Aorta (tissue), 5 donors: ENCODE measurements at regions not wholly inside any gene's neighbourhood (a gene's known extent, or its start where the extent isn't known, plus 50 kb on each side); places are given as distances from the start of the nearest gene placed in this dataset.

Experiments
- ATAC-seq: fragments of 200-7000 bp; cut with Tn5 transposase; one replicate; pipeline ENCODE4 v1.9.1; 2022; ENCODE audit warnings: moderate library complexity; ENCODE audit not compliant: low FRiP score
- DNase-seq, 2 donors: peaks; one replicate each; pipeline ENCODE4 v3.0.0-alpha.2; 2020
- H3K27ac ChIP-seq, 2 donors: one replicate each; pipeline ENCODE4 v1.5.1; 2013; ENCODE audit warnings: low read length in 2 of 2, mild to moderate bottlenecking in 2 of 2, moderate library complexity in 2 of 2, control low read depth in 1 of 2, inconsistent platforms in 1 of 2, low read depth in 1 of 2
- H3K27me3 ChIP-seq, 2 donors: one replicate each; pipeline ENCODE4 v1.6.1; 2013; ENCODE audit warnings: control low read depth in 1 of 2, low read length in 1 of 2, mild to moderate bottlenecking in 1 of 2, moderate library complexity in 1 of 2; ENCODE audit not compliant: insufficient read depth in 2 of 2, control insufficient read depth in 1 of 2
- H3K36me3 ChIP-seq, 2 donors: one replicate each; pipeline ENCODE4 v1.6.1; 2013; ENCODE audit warnings: control low read depth in 1 of 2, low read length in 1 of 2, mild to moderate bottlenecking in 1 of 2; ENCODE audit not compliant: insufficient read depth in 2 of 2, control insufficient read depth in 1 of 2
- H3K4me1 ChIP-seq, 2 donors: one replicate each; pipeline ENCODE4 v1.6.1; 2013; ENCODE audit warnings: low read length in 2 of 2, control low read depth in 1 of 2, mild to moderate bottlenecking in 1 of 2, moderate library complexity in 1 of 2; ENCODE audit not compliant: insufficient read depth in 2 of 2, control insufficient read depth in 1 of 2
- H3K4me3 ChIP-seq, 2 donors: one replicate each; pipeline ENCODE4 v1.5.1; 2013; ENCODE audit warnings: low read length in 2 of 2, control low read depth in 1 of 2, mild to moderate bottlenecking in 1 of 2
- H3K9me3 ChIP-seq: one replicate; pipeline ENCODE4 v1.6.1; 2013; ENCODE audit warnings: mild to moderate bottlenecking, low read length; ENCODE audit not compliant: control insufficient read depth
- WGBS, 2 donors: extraction: QIAGEN DNeasy Blood & Tissue Kit; methylation state at CpG; one replicate each; pipeline ENCODE4 v1.1.7; 2013; 5-methylcytosine and 5-hydroxymethylcytosine counted together
- intact Hi-C, 2 donors: fragments of 100-400 bp; cut with DNase I; formaldehyde crosslinking; loops; one replicate each; pipeline versions ENCODE4 v1.14.2 to v1.15.0; 2022
- donor health status: healthy with polysubstance abuse.
- donor health status: Bipolar disorder and iron deficiency.
- donor health status: DM: no; HTN: no; CAD: no.
- donor health status: DM: no; HTN: no; CAD: no.
- donor health status: DM: yes; HTN: yes; CAD: no.

GRCh38 chr10:128747582-128748346 lies 621.5 kb upstream of the MKI67 start:
- no peak for ATAC-seq
- no peaks in the 10 kb centered on the region for H3K4me1 ChIP-seq
- 88 to 89% methylated on average over 22 of the region's 22 CpGs for WGBS, 2 donors
- DNase-seq: no peak
- intact Hi-C loops: no loop called here
- no peaks in the 10 kb centered on the region for H3K36me3 ChIP-seq
- no peaks in the 10 kb centered on the region for H3K27me3 ChIP-seq
- no peaks in the 10 kb centered on the region for H3K9me3 ChIP-seq
- H3K27ac ChIP-seq: no peak overlapping the region
- no peak overlapping the region for H3K4me3 ChIP-seq

- no peaks in the 10 kb centered on the region for H3K4me1 ChIP-seq
- H3K36me3 ChIP-seq: no peaks in the 10 kb centered on the region
- ATAC-seq: no peak
- no peaks in the 10 kb centered on the region for H3K9me3 ChIP-seq
- H3K27ac ChIP-seq: no peak overlapping the region
- no peaks in the 10 kb centered on the region for H3K27me3 ChIP-seq
- no peak for DNase-seq
- WGBS, 2 donors: 58 to 59% methylated on average over 7 of the region's 7 CpGs
- intact Hi-C loops: no loop called here
- H3K4me3 ChIP-seq: no peak overlapping the region
Observed at GRCh38 chr10:128751284-128751683, 625.1 kb upstream of the MKI67 start.

- H3K36me3 ChIP-seq: no peaks in the 10 kb centered on the region
- intact Hi-C loops: no loop called here
- 95% methylated on average over 3 of the region's 3 CpGs for WGBS, 2 donors
- no peak for DNase-seq
- H3K4me1 ChIP-seq: no peaks in the 10 kb centered on the region
- no peaks in the 10 kb centered on the region for H3K9me3 ChIP-seq
- H3K27me3 ChIP-seq: no peaks in the 10 kb centered on the region
- H3K4me3 ChIP-seq: no peak overlapping the region
- ATAC-seq: no peak
- H3K27ac ChIP-seq: no peak overlapping the region
Observed at GRCh38 chr10:128751851-128752250, 625.6 kb upstream of the MKI67 start.

GRCh38 chr10:128759174-128759573 lies 633.0 kb upstream of the MKI67 start:
- 90 to 92% methylated on average over 8 of the region's 8 CpGs for WGBS, 2 donors
- H3K27me3 ChIP-seq: no peaks in the 10 kb centered on the region
- intact Hi-C loops: no loop called here
- H3K36me3 ChIP-seq: no peaks in the 10 kb centered on the region
- no peak overlapping the region for H3K27ac ChIP-seq
- H3K4me3 ChIP-seq: no peak overlapping the region
- H3K9me3 ChIP-seq: peaks cover 1% of the 10 kb centered on the region
- H3K4me1 ChIP-seq: no peaks in the 10 kb centered on the region
- ATAC-seq (no peak), DNase-seq (no peak)

GRCh38 chr10:128763588-128763987 lies 637.4 kb upstream of the MKI67 start:
- DNase-seq (no peak), ATAC-seq (no peak)
- Histone ChIP-seq H3K4me3 (no peak overlapping the region), H3K36me3 (no peaks in the 10 kb centered on the region), H3K9me3 (peaks cover 1% of the 10 kb centered on the region), H3K27me3 (no peaks in the 10 kb centered on the region), H3K4me1 (no peaks in the 10 kb centered on the region), H3K27ac (no peak overlapping the region)
- intact Hi-C loops: no loop called here
- WGBS, 2 donors: 80 to 85% methylated on average over 4 of the region's 4 CpGs

- Histone ChIP-seq H3K4me1 (no peaks in the 10 kb centered on the region), H3K4me3 (no peak overlapping the region), H3K27ac (no peak overlapping the region), H3K36me3 (no peaks in the 10 kb centered on the region), H3K27me3 (no peaks in the 10 kb centered on the region), H3K9me3 (peaks cover 1% of the 10 kb centered on the region)
- intact Hi-C loops: no loop called here
- DNase-seq (no peak), ATAC-seq (no peak)
- WGBS, 2 donors: 88 to 89% methylated on average over 11 of the region's 11 CpGs
Observed at GRCh38 chr10:128764190-128764589, 638.0 kb upstream of the MKI67 start.

GRCh38 chr10:128766915-128767314 lies 640.7 kb upstream of the MKI67 start:
- no peak for DNase-seq
- 70 to 71% methylated on average over 2 of the region's 2 CpGs for WGBS, 2 donors
- ATAC-seq: no peak
- Histone ChIP-seq H3K4me3 (no peak overlapping the region), H3K27me3 (no peaks in the 10 kb centered on the region), H3K4me1 (no peaks in the 10 kb centered on the region), H3K27ac (no peak overlapping the region), H3K9me3 (no peaks in the 10 kb centered on the region), H3K36me3 (no peaks in the 10 kb centered on the region)
- intact Hi-C loops: no loop called here

GRCh38 chr10:128774979-128775378 lies 648.8 kb upstream of the MKI67 start:
- intact Hi-C loops: no loop called here
- no peaks in the 10 kb centered on the region for H3K36me3 ChIP-seq
- WGBS, 2 donors: 100% methylated on average over 1 of the region's 1 CpG

GRCh38 chr10:128775743-128776142 lies 649.5 kb upstream of the MKI67 start:
- no peak for ATAC-seq
- Histone ChIP-seq H3K4me1 (no peaks in the 10 kb centered on the region), H3K27ac (no peak overlapping the region), H3K9me3 (peaks cover 1% of the 10 kb centered on the region), H3K27me3 (no peaks in the 10 kb centered on the region), H3K36me3 (no peaks in the 10 kb centered on the region), H3K4me3 (no peak overlapping the region)
- intact Hi-C loops: no loop called here
- DNase-seq: no peak
- 73 to 78% methylated on average over 10 of the region's 10 CpGs for WGBS, 2 donors

More at GRCh38 chr10:128774979-128775378, 648.8 kb upstream of the MKI67 start:
- DNase-seq (no peak), ATAC-seq (no peak)
- Histone ChIP-seq H3K4me3 (no peak overlapping the region), H3K27me3 (no peaks in the 10 kb centered on the region), H3K27ac (no peak overlapping the region), H3K4me1 (no peaks in the 10 kb centered on the region), H3K9me3 (no peaks in the 10 kb centered on the region)
